HG02973 (cell line): ENCODE measurements at regions not wholly inside any gene's neighbourhood (a gene's known extent, or its start where the extent isn't known, plus 50 kb on each side); places are given as distances from the start of the nearest gene placed in this dataset.
"Not testable (repeated sequence)": the region's sequence is repeated elsewhere in the genome, so short reads cannot be mapped to it uniquely, and the experiment has no call there.

ENCODE experiments used
- ATAC-seq: cut with Tn5 transposase; IDR thresholded peaks from one replicate; pipeline ENCODE4 v1.9.1; 2021; ENCODE audit warnings: moderate library complexity; ENCODE audit not compliant: unreplicated experiment

- no peak for ATAC-seq
Observed at GRCh38 chr13:34349091-34349722, 531.3 kb downstream of the RFC3 start.

DNA sequence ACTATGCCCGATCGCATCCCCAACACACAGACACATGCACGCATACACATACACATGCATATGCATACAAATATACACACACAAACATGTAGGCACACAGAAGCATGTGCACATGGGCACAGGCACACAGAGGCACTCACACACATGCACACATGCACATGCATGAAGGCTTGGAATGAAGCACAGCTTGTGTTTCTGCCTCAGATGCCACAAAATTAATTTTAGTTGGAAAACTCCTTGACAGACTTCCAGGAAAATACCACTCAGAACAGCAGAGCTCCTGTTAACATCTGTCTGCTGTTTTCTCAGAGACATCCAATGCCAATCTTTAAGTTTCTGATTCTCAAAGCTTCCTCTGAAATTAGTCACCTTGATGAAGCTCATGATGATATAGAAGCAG lies 532.7 kb downstream of the RFC3 start:
- no peak for ATAC-seq

GRCh38 chr13:34351134-34351533 lies 533.2 kb downstream of the RFC3 start:
- ATAC-seq, result no peak

- no peak for ATAC-seq
Observed at GRCh38 chr13:34352958-34353357, 535.0 kb downstream of the RFC3 start.

DNA sequence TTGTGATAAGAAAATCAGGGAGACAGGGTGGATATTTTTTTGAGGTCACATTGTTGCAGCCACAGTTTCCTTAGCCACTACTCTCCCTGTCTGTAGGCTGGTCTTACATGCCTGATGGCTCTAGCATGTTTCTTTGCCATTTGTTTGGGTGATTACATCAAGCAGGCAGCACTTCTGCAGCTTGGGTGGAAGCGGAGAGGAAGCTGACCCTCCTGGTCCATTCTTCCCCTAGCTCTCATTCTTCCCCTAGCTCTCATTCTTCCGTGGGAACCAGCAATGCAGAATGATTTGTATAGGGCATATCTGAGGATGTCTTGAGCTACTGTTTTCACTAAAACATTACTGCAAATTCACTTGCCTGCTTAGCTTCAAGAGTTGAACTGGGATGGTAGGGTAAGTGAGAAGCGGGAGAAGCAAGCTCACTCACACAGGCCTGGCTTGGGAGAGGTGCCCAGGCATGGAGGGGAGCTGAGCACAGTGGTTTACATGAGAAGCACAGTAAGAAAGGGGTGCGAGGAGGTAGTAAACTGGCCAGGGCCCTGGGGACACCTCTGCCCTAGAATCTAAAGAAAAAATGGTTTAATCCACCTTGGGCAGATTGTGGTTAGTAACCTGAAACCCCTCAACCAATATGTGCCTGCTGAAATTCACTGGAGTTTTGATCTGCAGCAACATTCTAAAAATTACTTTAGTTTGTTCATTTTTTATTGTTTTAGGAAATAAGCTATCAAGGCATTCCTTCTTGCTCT lies 538.9 kb downstream of the RFC3 start:
- no peak for ATAC-seq

DNA sequence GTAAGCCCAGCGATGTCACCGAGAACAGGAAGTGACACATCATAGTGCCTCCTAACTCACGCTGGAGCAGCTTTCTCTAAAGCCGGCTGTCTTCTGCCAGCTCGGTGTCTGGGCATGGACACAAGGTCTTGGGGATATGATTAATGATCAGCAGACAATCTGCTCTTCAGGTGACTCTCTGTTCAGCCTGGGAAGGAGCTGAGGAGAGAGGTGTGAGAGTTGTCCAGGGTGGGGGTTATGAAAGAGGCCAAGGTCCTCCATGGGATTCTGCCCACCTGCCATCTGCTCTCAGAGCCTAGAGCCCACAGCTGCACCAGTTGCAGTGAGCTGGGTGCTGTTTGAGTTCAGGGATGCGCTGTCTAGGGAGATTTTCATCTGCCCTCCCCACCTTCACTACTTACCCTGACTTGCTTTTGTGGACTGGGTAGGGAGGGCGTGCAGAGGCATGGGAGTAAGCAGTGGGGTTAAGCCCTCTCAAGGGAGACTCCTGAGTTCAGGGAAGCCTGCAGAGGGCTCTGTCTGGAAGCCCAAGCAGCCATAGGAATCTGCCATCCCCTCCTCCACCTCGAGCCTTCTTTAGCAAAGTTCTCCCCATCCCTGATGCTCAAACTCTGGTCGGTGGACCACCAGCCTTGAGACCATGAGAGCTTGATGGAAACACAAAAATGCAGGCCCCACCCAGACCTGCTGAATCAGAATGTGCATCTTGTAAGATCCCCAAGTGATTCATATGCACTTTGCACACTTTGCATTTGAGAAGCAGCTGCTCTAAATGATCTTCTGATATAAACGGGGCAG lies 539.7 kb downstream of the RFC3 start:
- no peak for ATAC-seq

DNA sequence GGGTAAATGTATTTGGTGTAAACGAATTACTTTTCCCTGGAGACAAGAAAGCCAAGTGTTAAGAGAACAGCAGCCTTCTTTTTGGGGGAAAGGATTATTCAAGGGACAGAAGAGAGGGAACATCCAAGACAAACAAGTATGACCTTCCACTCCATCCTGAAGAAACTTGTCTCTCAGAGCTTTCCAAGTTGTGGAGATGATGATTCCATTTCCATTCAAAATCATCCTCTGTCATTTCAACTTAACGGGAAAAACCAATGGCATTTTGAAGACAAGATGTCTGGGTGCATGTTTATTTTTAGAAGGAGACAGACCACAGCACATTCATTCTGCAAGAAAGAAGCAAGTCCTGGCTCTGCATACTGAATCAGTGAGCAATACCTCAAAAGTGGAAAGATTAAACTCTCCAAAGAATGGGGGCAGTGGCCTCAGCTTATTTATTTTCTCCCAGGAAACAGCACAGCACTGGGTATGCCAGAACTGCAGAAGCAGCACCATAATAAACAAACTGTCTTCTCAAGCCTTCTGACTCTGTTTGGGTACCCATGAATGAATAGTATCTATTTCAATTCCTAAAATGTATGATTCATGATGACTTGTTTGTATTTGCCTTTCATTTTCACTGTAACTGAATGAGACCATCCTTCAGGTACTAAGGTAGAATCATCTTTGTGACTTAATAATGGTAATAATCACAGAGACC lies 541.0 kb downstream of the RFC3 start:
- no peak for ATAC-seq

GRCh38 chr13:34360702-34361101 lies 542.8 kb downstream of the RFC3 start:
- no peak for ATAC-seq

DNA sequence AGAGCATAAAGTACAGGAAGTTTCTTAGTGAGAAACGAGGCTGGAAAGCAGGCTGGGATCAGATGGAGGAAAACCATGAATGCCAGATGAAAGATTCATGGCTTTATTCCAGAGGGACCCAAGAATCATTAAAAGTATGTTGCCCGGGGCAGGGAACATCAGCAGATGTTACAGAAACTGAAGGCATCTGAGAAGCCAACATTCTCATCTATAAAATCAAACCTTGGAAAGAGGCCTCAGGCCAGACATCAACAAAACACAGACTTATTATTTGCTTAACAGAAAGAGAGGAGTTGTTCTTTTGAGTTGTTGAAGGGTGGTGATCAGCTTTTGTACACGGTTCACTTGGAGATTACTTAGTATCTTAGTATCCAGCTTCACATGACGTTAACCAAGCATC lies 543.6 kb downstream of the RFC3 start:
- ATAC-seq, result no peak

DNA sequence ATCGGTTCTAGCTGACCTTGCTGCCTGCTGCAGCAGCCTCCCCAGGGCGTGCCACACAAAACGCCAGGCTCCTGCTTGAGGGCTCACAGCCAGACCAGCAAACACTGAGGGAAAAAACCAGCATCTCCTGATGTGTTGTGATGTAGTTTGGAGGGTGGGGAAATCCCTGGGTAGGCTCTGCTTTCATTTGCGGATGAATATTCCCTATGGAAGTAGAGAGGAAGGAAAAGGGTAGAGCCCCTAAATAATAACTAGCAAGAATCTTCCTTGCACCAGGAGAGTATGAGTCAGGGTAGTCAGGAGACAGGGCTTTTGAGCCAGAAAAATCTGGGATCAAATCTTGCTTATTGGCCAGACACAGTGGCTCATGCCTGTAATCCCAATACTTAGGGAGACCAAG lies 545.3 kb downstream of the RFC3 start:
- no peak for ATAC-seq

GRCh38 chr13:34364633-34365032 lies 546.7 kb downstream of the RFC3 start:
- ATAC-seq, result no peak

DNA sequence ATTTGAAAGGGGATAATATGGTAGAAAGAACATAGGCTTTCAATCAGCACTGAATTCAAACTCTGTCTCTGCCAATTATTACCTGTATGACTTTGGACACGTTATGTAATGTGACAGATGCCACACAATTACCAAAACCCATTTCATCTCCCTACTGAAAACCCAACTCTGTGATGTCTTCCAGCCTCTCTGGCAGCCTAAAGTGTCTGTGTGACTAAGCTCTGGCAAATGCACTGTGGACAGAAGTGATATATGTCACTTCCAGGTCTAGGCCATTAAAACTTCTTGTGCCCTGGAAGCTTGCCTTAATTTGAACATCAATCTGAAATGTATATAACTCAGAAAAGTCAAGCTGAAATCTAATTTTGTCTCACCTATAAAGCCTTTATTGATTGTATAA lies 552.0 kb downstream of the RFC3 start:
- no peak for ATAC-seq

GRCh38 chr13:34371108-34371507 lies 553.2 kb downstream of the RFC3 start:
- ATAC-seq, result no peak

DNA sequence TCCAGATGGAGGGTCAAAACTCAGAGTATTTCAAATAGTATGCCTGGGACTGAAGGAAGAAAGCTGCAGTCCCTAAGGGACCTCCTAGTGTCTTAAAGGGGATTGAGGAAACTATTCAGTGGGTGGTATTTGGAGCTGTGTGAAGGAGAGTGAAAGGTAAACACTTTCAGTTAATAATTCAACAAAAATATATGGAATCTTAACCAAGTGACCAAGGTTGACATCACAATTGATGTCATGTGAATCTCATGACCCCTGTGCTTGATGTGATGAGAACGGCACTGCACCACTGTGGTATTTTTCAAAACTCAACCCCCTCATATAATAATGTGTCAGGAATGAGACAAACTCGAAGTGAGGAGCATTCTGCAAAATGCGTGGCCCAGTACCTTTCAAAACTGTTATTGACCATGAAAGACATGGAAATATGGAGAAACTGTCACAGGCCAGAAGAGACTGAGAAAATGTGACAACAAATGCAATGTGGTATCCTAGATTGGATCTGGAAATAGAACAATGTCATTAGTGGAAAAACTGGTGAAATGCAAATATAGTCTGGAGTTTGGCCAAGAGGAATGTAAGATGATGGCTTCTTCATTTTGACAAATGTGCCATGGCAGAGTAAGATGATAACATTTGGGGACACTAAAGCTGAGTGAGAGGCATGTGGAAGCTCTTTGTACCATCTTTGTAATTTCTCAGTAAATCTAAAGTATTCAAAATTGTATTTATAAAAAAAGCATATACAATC lies 553.9 kb downstream of the RFC3 start:
- no peak for ATAC-seq

DNA sequence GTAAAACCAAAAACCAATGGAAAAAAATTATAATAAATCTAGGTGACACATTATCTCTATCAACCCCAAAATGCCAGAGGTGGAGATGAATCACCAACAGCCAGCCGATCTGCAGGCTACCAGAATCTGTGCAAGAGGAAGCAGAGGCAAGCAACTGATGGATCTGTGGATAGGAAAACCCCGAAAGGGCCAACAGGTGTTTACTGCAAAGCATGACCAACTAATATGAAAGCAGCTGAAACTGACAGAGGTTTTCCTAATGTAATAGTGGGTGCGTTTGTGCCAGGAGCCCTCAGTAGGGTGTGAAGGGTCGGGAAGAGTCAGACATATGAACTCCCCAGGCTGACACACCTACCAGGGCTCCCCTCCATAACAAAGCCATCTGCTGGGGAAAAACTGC lies 554.6 kb downstream of the RFC3 start:
- ATAC-seq, result no peak

GRCh38 chr13:34376483-34376882 lies 558.5 kb downstream of the RFC3 start:
- ATAC-seq, result no peak

DNA sequence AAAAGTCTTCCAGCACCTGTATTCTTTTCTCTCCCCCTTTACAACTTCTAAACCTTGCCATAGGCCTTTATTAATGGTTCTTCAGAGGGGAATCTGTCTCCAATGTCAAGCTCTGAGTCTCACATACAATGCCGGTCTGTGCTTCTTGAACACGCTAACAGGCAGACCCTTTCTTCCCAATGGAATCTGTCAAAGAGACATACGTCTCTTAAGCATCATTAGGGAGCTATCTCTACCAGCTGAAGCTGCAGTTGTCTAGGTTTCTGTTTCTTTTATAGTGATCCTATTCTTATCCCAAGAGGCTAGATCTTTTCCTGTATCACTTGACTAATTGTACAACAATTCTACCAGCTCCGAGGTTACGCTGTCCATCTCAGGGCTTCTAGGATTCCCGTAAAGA lies 560.8 kb upstream of the NBEA start:
- ATAC-seq, result no peak

DNA sequence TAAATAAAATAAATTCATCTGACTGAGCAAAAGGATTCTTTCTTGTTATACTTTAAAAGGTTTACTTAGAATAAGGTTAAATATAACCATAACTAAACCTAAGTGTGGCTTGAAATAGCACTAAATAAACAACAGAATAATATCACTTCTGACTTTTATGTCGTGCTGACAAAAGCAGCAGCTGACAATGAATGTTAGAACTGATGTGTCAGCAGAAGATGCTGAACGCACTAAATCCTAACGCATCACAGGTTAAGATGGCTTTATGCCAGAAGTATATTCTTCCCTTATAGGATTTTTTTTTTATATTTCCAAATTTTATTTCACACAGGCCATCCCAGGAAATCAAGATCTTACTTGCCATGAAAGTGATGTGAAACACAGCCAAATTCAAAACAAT lies 558.3 kb upstream of the NBEA start:
- ATAC-seq, result no peak

- not testable (repeated sequence) for ATAC-seq
Observed at GRCh38 chr13:34386229-34386628, 555.8 kb upstream of the NBEA start.

GRCh38 chr13:34391076-34391475 lies 551.0 kb upstream of the NBEA start:
- ATAC-seq, result no peak

DNA sequence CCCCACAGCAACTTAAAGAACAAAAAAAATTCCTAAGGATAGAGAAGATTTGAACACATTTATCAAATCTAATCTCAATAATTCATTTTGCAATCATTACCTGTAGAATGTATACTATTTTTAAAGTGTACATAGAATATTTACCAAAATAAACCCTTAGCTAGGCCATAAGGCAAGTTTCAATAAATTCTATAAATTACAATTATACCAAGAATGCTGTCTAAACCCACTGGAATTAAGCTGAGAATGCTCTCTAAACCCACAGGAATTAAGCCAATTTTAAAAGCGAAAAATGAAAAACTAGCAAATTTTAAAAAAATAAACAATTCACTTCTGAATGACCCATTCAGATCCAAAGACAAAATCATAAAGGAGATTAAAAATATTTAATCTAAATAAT lies 540.4 kb upstream of the NBEA start:
- no peak for ATAC-seq
